ENCODE measurements at regions not wholly inside any gene's neighbourhood (a gene's known extent, or its start where the extent isn't known, plus 50 kb on each side); places are given as distances from the start of the nearest gene placed in this dataset.

DNA sequence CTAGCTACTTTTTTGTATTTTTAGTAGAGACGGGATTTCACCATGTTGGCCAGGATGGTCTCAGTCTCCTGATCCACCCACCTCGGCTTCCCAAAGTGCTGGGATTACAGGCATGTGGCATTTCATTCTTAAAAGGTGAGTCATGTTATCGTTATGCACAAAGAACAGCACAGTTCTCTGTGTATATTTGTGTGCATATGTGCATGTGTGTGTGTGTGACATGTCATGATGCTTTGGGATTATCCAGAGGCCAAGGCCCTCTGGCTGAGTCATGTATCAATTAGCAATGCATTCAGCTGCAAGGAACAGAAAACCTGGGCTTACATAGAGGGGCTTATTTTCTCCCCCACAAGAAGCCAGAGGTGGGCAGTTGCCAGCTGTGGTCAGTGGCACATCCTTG is 301.7 kb upstream of the KAZN start:
- H3K27ac ChIP-seq, result no peak overlapping the region
- TF ChIP-seq, protein P1, sequence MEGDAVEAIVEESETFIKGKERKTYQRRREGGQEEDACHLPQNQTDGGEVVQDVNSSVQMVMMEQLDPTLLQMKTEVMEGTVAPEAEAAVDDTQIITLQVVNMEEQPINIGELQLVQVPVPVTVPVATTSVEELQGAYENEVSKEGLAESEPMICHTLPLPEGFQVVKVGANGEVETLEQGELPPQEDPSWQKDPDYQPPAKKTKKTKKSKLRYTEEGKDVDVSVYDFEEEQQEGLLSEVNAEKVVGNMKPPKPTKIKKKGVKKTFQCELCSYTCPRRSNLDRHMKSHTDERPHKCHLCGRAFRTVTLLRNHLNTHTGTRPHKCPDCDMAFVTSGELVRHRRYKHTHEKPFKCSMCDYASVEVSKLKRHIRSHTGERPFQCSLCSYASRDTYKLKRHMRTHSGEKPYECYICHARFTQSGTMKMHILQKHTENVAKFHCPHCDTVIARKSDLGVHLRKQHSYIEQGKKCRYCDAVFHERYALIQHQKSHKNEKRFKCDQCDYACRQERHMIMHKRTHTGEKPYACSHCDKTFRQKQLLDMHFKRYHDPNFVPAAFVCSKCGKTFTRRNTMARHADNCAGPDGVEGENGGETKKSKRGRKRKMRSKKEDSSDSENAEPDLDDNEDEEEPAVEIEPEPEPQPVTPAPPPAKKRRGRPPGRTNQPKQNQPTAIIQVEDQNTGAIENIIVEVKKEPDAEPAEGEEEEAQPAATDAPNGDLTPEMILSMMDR (conservative IDR thresholded peaks at IDR 0.05), result no peak

DNA sequence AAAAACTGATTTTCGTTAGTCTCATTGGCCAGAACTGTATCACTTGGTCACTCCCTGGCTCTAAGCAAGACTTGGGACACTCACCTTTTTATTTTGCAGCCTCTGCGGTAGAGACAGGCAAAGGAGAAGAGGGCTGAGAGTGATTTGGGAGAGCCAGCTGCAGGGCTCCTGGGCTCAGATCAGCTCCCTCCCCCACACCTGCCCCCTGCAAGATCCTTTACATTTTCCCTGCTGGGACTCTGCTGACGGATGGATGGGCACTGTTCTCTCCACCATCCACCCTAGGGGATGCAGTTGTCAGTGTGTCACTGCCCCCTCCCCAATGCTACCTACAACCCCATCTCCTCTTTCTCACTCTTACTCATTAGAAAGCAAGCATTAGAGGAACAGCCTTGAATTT is 301.1 kb upstream of the KAZN start:
- TF ChIP-seq, protein P1 (conservative IDR thresholded peaks at IDR 0.05), result no peak

DNA sequence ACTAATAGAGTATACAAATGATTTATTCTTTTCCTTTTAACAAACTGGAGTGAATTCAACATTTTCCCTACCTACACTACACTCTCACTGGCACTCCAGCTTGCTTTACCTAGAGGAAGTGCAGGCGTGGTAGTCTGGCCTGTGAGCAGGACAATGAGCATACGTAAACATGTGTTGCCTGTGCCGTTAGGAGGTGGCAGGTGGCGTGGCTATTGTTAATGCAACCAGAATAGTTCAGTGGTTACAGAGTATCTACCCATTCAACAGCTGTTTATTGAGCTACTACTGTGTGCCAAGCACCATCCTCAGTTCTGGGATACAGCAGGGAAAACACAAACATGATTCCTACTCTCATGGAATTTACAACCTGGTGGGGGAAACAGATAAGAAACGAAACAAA is 299.7 kb upstream of the KAZN start:
- TF ChIP-seq, protein P1 (conservative IDR thresholded peaks at IDR 0.05), result no peak

More for the DNA sequence above, 301.1 kb upstream of the KAZN start:
- no peak overlapping the region for H3K27ac ChIP-seq

DNA sequence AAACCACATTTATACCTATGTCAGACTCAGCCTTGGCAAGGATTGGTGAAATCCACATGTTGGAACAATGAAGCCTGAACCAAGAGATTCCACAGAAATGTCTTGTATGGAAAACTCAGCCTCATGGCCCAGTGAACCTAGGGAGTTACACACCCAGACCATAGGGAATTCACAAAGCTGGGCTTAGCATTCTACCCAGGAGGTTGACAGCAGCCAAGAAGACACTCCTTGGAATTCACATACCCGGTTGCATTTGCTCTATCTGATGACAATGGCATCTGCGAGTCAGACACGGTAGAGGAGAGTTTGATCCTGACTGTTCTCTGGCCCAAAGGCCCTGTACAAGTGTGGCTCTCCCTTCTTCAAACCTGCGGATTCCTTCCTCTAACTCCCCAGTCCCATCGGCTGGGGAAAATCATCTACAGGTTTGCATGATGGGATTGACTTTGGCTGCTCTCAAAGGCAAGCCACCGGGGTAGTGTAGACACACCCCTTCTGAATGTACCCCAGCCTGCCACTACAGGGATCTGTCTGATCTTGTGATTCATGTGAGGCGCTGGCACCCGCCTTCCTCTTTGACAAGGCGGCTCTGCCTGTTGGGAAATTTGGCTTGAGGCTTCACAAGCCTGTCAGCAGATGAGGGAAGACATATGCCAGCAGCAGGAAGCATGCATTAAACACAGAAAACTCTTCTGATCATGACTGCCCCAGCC is 297.3 kb upstream of the KAZN start:
- TF ChIP-seq, protein P1 (conservative IDR thresholded peaks at IDR 0.05), result no peak
- H3K27ac ChIP-seq, result no peak overlapping the region

More for the DNA sequence above, 299.7 kb upstream of the KAZN start:
- H3K27ac ChIP-seq, result no peak overlapping the region

DNA sequence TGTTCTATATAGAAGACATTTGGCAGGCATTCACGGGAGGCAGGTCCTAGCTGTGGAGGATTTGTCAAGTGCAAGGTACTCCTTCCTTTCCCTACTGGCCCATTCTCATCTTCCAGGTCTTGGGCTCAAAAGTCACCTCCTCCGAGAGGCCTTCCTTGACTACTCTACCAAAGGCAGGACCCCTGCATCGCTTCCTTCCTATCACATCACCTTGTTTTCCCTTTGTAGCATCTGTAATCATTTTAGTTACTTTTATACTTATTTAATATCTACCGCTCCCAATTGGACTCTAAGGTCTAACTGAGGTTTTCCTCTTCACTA is 296.8 kb upstream of the KAZN start:
- H3K27ac ChIP-seq, result no peak overlapping the region
- TF ChIP-seq, protein P1 (conservative IDR thresholded peaks at IDR 0.05), result no peak

DNA sequence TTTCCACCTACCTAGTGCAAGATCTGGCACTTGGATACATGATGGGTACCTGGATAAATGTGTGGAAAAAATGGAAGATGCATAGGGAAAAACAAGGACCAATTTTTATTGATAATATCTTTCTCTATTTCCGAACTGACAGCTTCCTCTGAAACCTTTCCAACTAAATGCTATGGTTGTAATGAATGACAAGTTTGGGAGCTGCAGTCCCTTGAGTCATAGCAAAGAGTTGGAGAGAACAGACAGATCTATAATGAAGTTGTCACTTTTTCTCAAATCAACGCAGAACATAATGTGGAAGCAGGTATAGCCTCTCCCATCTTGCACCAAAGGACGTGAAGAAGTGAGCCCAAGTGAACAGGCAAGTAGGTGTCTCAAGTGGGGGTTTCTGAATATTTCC is 296.5 kb upstream of the KAZN start:
- TF ChIP-seq, protein P1 (conservative IDR thresholded peaks at IDR 0.05), result no peak

DNA sequence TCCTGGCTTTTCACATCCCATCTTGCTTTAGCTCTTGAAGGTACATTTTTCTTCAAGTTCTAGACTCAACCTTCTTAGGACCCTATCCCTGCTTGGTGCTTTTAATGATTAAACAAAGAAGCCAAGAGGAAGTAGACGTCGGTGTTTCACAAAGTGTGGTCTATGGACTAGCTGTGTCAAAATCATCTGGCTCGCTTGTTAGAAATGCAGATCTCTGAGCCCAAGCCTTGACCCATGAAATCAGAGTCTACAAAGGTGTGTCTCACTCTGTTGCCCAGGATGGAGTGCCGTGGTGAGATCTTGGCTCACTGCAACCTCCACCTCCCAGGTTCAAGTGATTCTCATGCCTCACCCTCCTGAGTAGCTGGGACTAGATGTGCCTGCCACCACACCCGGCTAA is 295.5 kb upstream of the KAZN start:
- TF ChIP-seq, protein P1 (conservative IDR thresholded peaks at IDR 0.05), result no peak
- H3K27ac ChIP-seq, result no peak overlapping the region

More for the DNA sequence above, 296.5 kb upstream of the KAZN start:
- no peak overlapping the region for H3K27ac ChIP-seq
